SK-N-SH (cell line): ENCODE measurements at regions not wholly inside any gene's neighbourhood (a gene's known extent, or its start where the extent isn't known, plus 50 kb on each side); places are given as distances from the start of the nearest gene placed in this dataset.

ENCODE experiments used
- CTCF ChIA-PET: fragments of 300-600, 350-600 bp; formaldehyde crosslinking; extraction: SDS; loops from one replicate; lab custom pipeline; 2021; lab: Yijun Ruan, JAX
- POLR2A ChIA-PET: fragments of 350-600 bp; sonication (Branson Sonifier 250); formaldehyde crosslinking; extraction: SDS; loops from one replicate; lab custom pipeline; 2020; ENCODE audit warnings: antibody characterized with exemption, inconsistent platforms; lab: Yijun Ruan, JAX
- DNase-seq: peaks from one replicate; pipeline ENCODE4 v3.0.0; 2012
- H2AFZ ChIP-seq: fragments of 200-600 bp; sonication (generic); 2 replicates; pipeline ENCODE4 v1.8.1; 2016; ENCODE audit warnings: antibody characterized with exemption, mild to moderate bottlenecking, low read depth
- H3F3A ChIP-seq: fragments of 200-600 bp; sonication (generic); replicated peaks from 2 replicates; pipeline ENCODE3; 2016; ENCODE audit warnings: antibody characterized with exemption, mild to moderate bottlenecking; ENCODE audit not compliant: insufficient read depth
- H3K27ac ChIP-seq, 2 experiments: fragments of 200-500 bp in 1 of 2; fragments of 200-600 bp in 1 of 2; sonication (Bioruptor generic) in 1 of 2; sonication (generic), shearing (Covaris generic) in 1 of 2; 2 replicates each; pipeline versions ENCODE4 v1.5.1 to v1.6.1; 2014 to 2016; ENCODE audit warnings: low read depth in 2 of 2, inconsistent platforms in 1 of 2, low read length in 1 of 2, mild to moderate bottlenecking in 1 of 2, mixed read lengths in 1 of 2
- H3K27me3 ChIP-seq: fragments of 200-600 bp; sonication (generic), shearing (Covaris generic); 2 replicates; pipeline ENCODE4 v1.6.1; 2016; ENCODE audit warnings: mixed run types; ENCODE audit not compliant: insufficient read depth
- H3K36me3 ChIP-seq, 2 experiments: fragments of 200-500 bp in 1 of 2; fragments of 200-600 bp in 1 of 2; sonication (Bioruptor generic) in 1 of 2; sonication (generic) in 1 of 2; replicated peaks in 1 of 2; 2 replicates each; pipeline versions ENCODE3 to v1.5.1; 2014 to 2016; ENCODE audit warnings: low read length in 1 of 2, mild to moderate bottlenecking in 1 of 2; ENCODE audit not compliant: insufficient read depth in 2 of 2, control insufficient read depth in 1 of 2
- H3K4me1 ChIP-seq, 2 experiments: fragments of 200-500 bp in 1 of 2; fragments of 200-600 bp in 1 of 2; sonication (Bioruptor generic) in 1 of 2; sonication (generic), shearing (Covaris generic) in 1 of 2; 2 replicates each; pipeline versions ENCODE4 v1.5.1 to v1.6.1; 2014 to 2016; ENCODE audit warnings: low read depth in 1 of 2, low read length in 1 of 2, mixed run types in 1 of 2; ENCODE audit not compliant: insufficient read depth in 2 of 2, control insufficient read depth in 1 of 2
- H3K4me2 ChIP-seq: fragments of 200-600 bp; sonication (generic), shearing (Covaris generic); 2 replicates; pipeline ENCODE4 v1.6.1; 2017; ENCODE audit warnings: mixed run types
- H3K4me3 ChIP-seq, 2 experiments: fragments of 200-500 bp in 1 of 2; fragments of 200-600 bp in 1 of 2; sonication (Bioruptor generic) in 1 of 2; sonication (generic), shearing (Covaris generic) in 1 of 2; 2 replicates each; pipeline versions ENCODE4 v1.5.1 to v1.8.1; 2014 to 2016; ENCODE audit warnings: low read depth in 2 of 2, inconsistent platforms in 1 of 2, low read length in 1 of 2, mild to moderate bottlenecking in 1 of 2, mixed read lengths in 1 of 2, moderate library complexity in 1 of 2
- H3K79me2 ChIP-seq: fragments of 200-600 bp; sonication (generic); 2 replicates; pipeline ENCODE4 v1.8.1; 2017; ENCODE audit warnings: mild to moderate bottlenecking; ENCODE audit not compliant: insufficient read depth
- H3K9ac ChIP-seq: fragments of 200-600 bp; sonication (generic); 2 replicates; pipeline ENCODE4 v1.6.1; 2017; ENCODE audit warnings: mixed run types
- H3K9me2 ChIP-seq: fragments of 200-600 bp; sonication (generic); 2 replicates; pipeline ENCODE4 v1.6.1; 2017; ENCODE audit warnings: mixed run types
- H3K9me3 ChIP-seq: fragments of 200-600 bp; sonication (generic); 2 replicates; pipeline ENCODE4 v1.6.1; 2017; ENCODE audit warnings: mixed run types, mild to moderate bottlenecking, moderate library complexity
- H4K20me1 ChIP-seq: fragments of 200-600 bp; sonication (generic); 2 replicates; pipeline ENCODE4 v1.6.1; 2017; ENCODE audit warnings: mild to moderate bottlenecking, mixed run types; ENCODE audit not compliant: insufficient read depth
- CHD2 ChIP-seq: fragments of 150-350 bp; IDR thresholded peaks from 2 replicates; pipeline ENCODE4 v1.6.1; 2018; ENCODE audit warnings: low read length; ENCODE audit not compliant: partially characterized antibody
- EP300 ChIP-seq, 2 experiments: IDR thresholded peaks; 2 replicates each; pipeline versions ENCODE4 v1.4.0 to v1.6.1; 2012; ENCODE audit warnings: borderline replicate concordance in 1 of 2, low read depth in 1 of 2, low read length in 1 of 2
- FOSL2 ChIP-seq: IDR thresholded peaks from 2 replicates; pipeline ENCODE4 v1.4.0; 2012; ENCODE audit warnings: low read depth, mild to moderate bottlenecking, moderate library complexity, borderline replicate concordance
- FOXM1 ChIP-seq: IDR thresholded peaks from 2 replicates; pipeline ENCODE4 v1.4.0; 2012; ENCODE audit warnings: low read depth, mild to moderate bottlenecking
- PBX3 ChIP-seq: IDR thresholded peaks from 2 replicates; pipeline ENCODE4; 2012
- POLR2AphosphoS5 ChIP-seq: IDR thresholded peaks from 2 replicates; pipeline ENCODE4 v1.6.1; 2012; ENCODE audit warnings: low read depth, low read length
- RCOR1 ChIP-seq: fragments of 150-350 bp; IDR thresholded peaks from 2 replicates; pipeline ENCODE4 v1.6.1; 2017; ENCODE audit warnings: antibody characterized with exemption, low read length
- RFX5 ChIP-seq: IDR thresholded peaks from 2 replicates; pipeline ENCODE4 v1.6.1; 2012; ENCODE audit warnings: mild to moderate bottlenecking, improper control_type of control experiment, low read length
- TCF12 ChIP-seq: IDR thresholded peaks from 2 replicates; pipeline ENCODE4 v1.4.0; 2012
- YY1 ChIP-seq: IDR thresholded peaks from 2 replicates; pipeline ENCODE4 v1.4.0; 2012; ENCODE audit warnings: low read depth, mild to moderate bottlenecking
- WGBS: methylation state at CpG from one replicate; pipeline ENCODE4 v1.1.6; 2017; ENCODE audit warnings: low lambda C conversion rate; 5-methylcytosine and 5-hydroxymethylcytosine counted together
- TF ChIP-seq, protein P1 (sequence below): fragments of 200-600 bp; sonication (generic); IDR thresholded peaks from 2 replicates; pipeline ENCODE4 v1.6.1; 2017; ENCODE audit warnings: antibody characterized with exemption, mild to moderate bottlenecking, moderate library complexity
- TF ChIP-seq, protein P2 (sequence below): IDR thresholded peaks from 2 replicates; pipeline ENCODE4 v1.4.0; 2012; ENCODE audit warnings: low read depth, borderline replicate concordance

DNA sequence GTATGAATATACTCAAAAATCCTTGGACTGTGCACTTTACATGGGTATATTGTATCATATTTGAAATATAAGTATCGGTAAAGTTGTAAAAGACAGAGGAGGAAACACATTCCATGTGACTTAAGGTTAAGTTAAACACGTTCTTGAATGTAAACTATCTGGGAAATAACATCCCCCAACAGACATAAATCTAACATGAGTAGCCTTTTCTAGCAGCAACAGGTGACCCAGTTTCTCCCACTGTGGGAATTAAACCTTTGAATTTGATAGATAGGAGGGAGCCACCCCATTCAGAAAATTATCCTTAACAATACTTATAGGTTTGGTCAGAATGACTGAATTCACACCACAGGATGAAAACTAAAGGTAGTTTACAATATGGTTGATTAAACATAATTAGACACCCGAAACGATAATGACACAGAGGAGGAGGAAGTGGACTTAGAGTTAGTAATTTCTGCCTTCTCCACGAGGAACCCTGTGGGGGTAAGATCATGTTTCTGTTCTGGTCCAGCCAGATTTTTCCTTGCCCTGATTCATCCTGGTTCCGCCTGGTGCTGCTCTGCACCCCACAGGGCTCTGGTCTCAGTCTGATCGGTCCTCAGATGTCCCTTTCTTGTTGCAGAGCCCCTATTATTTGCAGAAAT lies 84.6 kb upstream of the DNAH5 start:
- peaks cover 0 to 6% of the 10 kb centered on the region in 2 experiments; a peak in 1 of 4 replicates for H3K4me1 ChIP-seq
- no peak overlapping the region for H3K9ac ChIP-seq
- no peak overlapping the region for H3K4me2 ChIP-seq
- no peaks in the 10 kb centered on the region for H3K79me2 ChIP-seq
- H3K36me3 ChIP-seq: no peaks in the 10 kb centered on the region
- POLR2A ChIA-PET: no interaction called here
- no peaks in the 10 kb centered on the region for H3K27me3 ChIP-seq
- H3K9me2 ChIP-seq: no peaks in the 10 kb centered on the region
- no peaks in the 10 kb centered on the region for H3K9me3 ChIP-seq
- CTCF ChIA-PET: no interaction called here
- no peak for DNase-seq
- no peak overlapping the region for H3K27ac ChIP-seq
- no peak for TF ChIP-seq RFX5
- no peak for TF ChIP-seq EP300 (IDR thresholded peaks at IDR 0.05; ENCODE audit: borderline replicate concordance in 1 of 2, low read depth in 1 of 2, low read length in 1 of 2)
- TF ChIP-seq CHD2: no peak
- no peak for TF ChIP-seq PBX3
- TF ChIP-seq POLR2AphosphoS5: no peak
- TF ChIP-seq RCOR1: no peak
- TF ChIP-seq, protein P1, sequence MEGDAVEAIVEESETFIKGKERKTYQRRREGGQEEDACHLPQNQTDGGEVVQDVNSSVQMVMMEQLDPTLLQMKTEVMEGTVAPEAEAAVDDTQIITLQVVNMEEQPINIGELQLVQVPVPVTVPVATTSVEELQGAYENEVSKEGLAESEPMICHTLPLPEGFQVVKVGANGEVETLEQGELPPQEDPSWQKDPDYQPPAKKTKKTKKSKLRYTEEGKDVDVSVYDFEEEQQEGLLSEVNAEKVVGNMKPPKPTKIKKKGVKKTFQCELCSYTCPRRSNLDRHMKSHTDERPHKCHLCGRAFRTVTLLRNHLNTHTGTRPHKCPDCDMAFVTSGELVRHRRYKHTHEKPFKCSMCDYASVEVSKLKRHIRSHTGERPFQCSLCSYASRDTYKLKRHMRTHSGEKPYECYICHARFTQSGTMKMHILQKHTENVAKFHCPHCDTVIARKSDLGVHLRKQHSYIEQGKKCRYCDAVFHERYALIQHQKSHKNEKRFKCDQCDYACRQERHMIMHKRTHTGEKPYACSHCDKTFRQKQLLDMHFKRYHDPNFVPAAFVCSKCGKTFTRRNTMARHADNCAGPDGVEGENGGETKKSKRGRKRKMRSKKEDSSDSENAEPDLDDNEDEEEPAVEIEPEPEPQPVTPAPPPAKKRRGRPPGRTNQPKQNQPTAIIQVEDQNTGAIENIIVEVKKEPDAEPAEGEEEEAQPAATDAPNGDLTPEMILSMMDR: no peak
- TF ChIP-seq, protein P2, sequence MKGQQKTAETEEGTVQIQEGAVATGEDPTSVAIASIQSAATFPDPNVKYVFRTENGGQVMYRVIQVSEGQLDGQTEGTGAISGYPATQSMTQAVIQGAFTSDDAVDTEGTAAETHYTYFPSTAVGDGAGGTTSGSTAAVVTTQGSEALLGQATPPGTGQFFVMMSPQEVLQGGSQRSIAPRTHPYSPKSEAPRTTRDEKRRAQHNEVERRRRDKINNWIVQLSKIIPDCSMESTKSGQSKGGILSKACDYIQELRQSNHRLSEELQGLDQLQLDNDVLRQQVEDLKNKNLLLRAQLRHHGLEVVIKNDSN: no peak
- TF ChIP-seq TCF12: no peak
- TF ChIP-seq FOXM1: no peak
- no peak for TF ChIP-seq YY1
- H4K20me1 ChIP-seq: no peaks in the 10 kb centered on the region
- no peak overlapping the region for H3K4me3 ChIP-seq
- 69% methylated on average over 7 of the region's 7 CpGs for WGBS
- no peaks in the 10 kb centered on the region for H3F3A ChIP-seq
- no peak overlapping the region for H2AFZ ChIP-seq

- TF ChIP-seq RFX5 (no peak), POLR2AphosphoS5 (no peak), FOSL2 (no peak)
- CTCF ChIA-PET: no interaction called here
- Histone ChIP-seq H2AFZ (no peak overlapping the region), H3K4me3 (no peak overlapping the region), H3K27me3 (no peaks in the 10 kb centered on the region), H3K79me2 (no peaks in the 10 kb centered on the region), H3K4me2 (no peak overlapping the region), H4K20me1 (no peaks in the 10 kb centered on the region), H3K9ac (no peak overlapping the region), H3K36me3 (no peaks in the 10 kb centered on the region), H3K4me1 (peaks cover 0 to 4% of the 10 kb centered on the region in 2 experiments; a peak in 1 of 4 replicates), H3F3A (no peaks in the 10 kb centered on the region), H3K9me2 (no peaks in the 10 kb centered on the region), H3K27ac (no peak overlapping the region), H3K9me3 (no peaks in the 10 kb centered on the region)
- DNase-seq: no peak
- WGBS: 98% methylated on average over 1 of the region's 1 CpG
- POLR2A ChIA-PET: no interaction called here
These were observed 83.7 kb upstream of the DNAH5 start for GRCh38 chr5:14028188-14028587.
